Liver (tissue), 8 donors: ENCODE measurements at regions not wholly inside any gene's neighbourhood (a gene's known extent, or its start where the extent isn't known, plus 50 kb on each side); places are given as distances from the start of the nearest gene placed in this dataset.

ENCODE experiments used
- DNase-seq: peaks from one replicate; pipeline ENCODE4 v3.0.0-alpha.2; 2017; ENCODE audit warnings: low spot score
- H3K27ac ChIP-seq, 2 donors: one replicate each; pipeline ENCODE4 v1.7.0; 2013; ENCODE audit warnings: inconsistent platforms in 2 of 2, low read length in 2 of 2, control low read depth in 1 of 2, low read depth in 1 of 2, mild to moderate bottlenecking in 1 of 2
- H3K27me3 ChIP-seq, 4 donors: one replicate each; pipeline versions ENCODE4 v1.6.1 to v1.7.0; 2013; ENCODE audit warnings: low read length in 3 of 4, inconsistent platforms in 1 of 4, mild to moderate bottlenecking in 1 of 4, moderate library complexity in 1 of 4; ENCODE audit not compliant: control insufficient read depth in 4 of 4, insufficient read depth in 4 of 4
- H3K36me3 ChIP-seq, 4 donors: one replicate each; pipeline versions ENCODE4 v1.6.1 to v1.7.0; 2013; ENCODE audit warnings: low read length in 3 of 4, mild to moderate bottlenecking in 3 of 4, low read depth in 1 of 4, moderate library complexity in 1 of 4; ENCODE audit not compliant: control insufficient read depth in 4 of 4, insufficient read depth in 3 of 4
- H3K4me1 ChIP-seq, 4 donors: one replicate each; pipeline versions ENCODE4 v1.6.1 to v1.7.0; 2013; ENCODE audit warnings: low read length in 3 of 4, mild to moderate bottlenecking in 3 of 4, moderate library complexity in 1 of 4; ENCODE audit not compliant: control insufficient read depth in 4 of 4, insufficient read depth in 4 of 4
- H3K4me3 ChIP-seq, 3 donors: one replicate each; pipeline versions ENCODE4 v1.6.1 to v1.7.0; 2013; ENCODE audit warnings: low read length in 3 of 3, control low read depth in 1 of 3, low read depth in 1 of 3, mild to moderate bottlenecking in 1 of 3
- H3K9ac ChIP-seq, 2 donors: one replicate each; pipeline ENCODE4 v1.7.0; 2013; ENCODE audit warnings: low read length in 2 of 2, mild to moderate bottlenecking in 2 of 2, moderate library complexity in 2 of 2, control low read depth in 1 of 2, low read depth in 1 of 2
- H3K9me3 ChIP-seq, 4 donors: one replicate each; pipeline versions ENCODE4 v1.6.1 to v1.7.0; 2013; ENCODE audit warnings: low read length in 3 of 4; ENCODE audit not compliant: control insufficient read depth in 4 of 4
- ATF3 ChIP-seq: IDR thresholded peaks from 2 replicates; pipeline ENCODE4 v1.6.1; 2016; ENCODE audit warnings: antibody characterized with exemption
- CTCF ChIP-seq: fragments of 150-350 bp; IDR thresholded peaks from 2 replicates; pipeline ENCODE4 v1.5.1; 2017; ENCODE audit warnings: improper control_type of control experiment, low read depth, low read length; ENCODE audit not compliant: missing input control
- EGR1 ChIP-seq, 2 donors: IDR thresholded peaks; 2 replicates each; pipeline ENCODE4 v1.6.1; 2016 to 2018; ENCODE audit warnings: antibody characterized with exemption in 2 of 2, low read depth in 2 of 2
- FOXA1 ChIP-seq: IDR thresholded peaks from 2 replicates; pipeline ENCODE4 v1.6.1; 2016; ENCODE audit warnings: antibody characterized with exemption
- FOXA2 ChIP-seq: IDR thresholded peaks from 2 replicates; pipeline ENCODE4 v1.6.1; 2016; ENCODE audit warnings: antibody characterized with exemption
- GABPA ChIP-seq, 2 donors: IDR thresholded peaks in 1 of 2; conservative IDR thresholded peaks in 1 of 2; 2 replicates each; pipeline ENCODE4 v1.6.1; 2016; ENCODE audit warnings: antibody characterized with exemption in 2 of 2, mild to moderate bottlenecking in 1 of 2, moderate library complexity in 1 of 2
- HNF4A ChIP-seq, 2 donors: conservative IDR thresholded peaks; 2 replicates each; pipeline ENCODE4 v1.6.1; 2016; ENCODE audit warnings: antibody characterized with exemption in 2 of 2, mild to moderate bottlenecking in 2 of 2
- HNF4G ChIP-seq: IDR thresholded peaks from 2 replicates; pipeline ENCODE4 v1.6.1; 2016; ENCODE audit warnings: antibody characterized with exemption
- JUND ChIP-seq, 2 donors: IDR thresholded peaks; 2 replicates each; pipeline ENCODE4 v1.6.1; 2016; ENCODE audit warnings: antibody characterized with exemption in 2 of 2
- MAX ChIP-seq: IDR thresholded peaks from 2 replicates; pipeline ENCODE4 v1.6.1; 2016; ENCODE audit warnings: antibody characterized with exemption
- NR2F2 ChIP-seq: IDR thresholded peaks from 2 replicates; pipeline ENCODE4 v1.6.1; 2016; ENCODE audit warnings: antibody characterized with exemption
- RAD21 ChIP-seq, 2 donors: IDR thresholded peaks; 2 replicates each; pipeline ENCODE4 v1.6.1; 2016; ENCODE audit warnings: antibody characterized with exemption in 2 of 2, mild to moderate bottlenecking in 2 of 2
- REST ChIP-seq: IDR thresholded peaks from 2 replicates; pipeline ENCODE4 v1.6.1; 2016; ENCODE audit warnings: antibody characterized with exemption, mild to moderate bottlenecking
- RXRA ChIP-seq, 2 donors: IDR thresholded peaks; 2 replicates each; pipeline ENCODE4 v1.6.1; 2017 to 2018; ENCODE audit warnings: antibody characterized with exemption in 2 of 2, mild to moderate bottlenecking in 1 of 2
- SP1 ChIP-seq: IDR thresholded peaks from 2 replicates; pipeline ENCODE4 v1.6.1; 2018; ENCODE audit warnings: antibody characterized with exemption, mild to moderate bottlenecking
- TAF1 ChIP-seq: conservative IDR thresholded peaks from 2 replicates; pipeline ENCODE4 v1.6.1; 2016; ENCODE audit warnings: antibody characterized with exemption, mild to moderate bottlenecking
- YY1 ChIP-seq: IDR thresholded peaks from 2 replicates; pipeline ENCODE4 v1.6.1; 2016; ENCODE audit warnings: antibody characterized with exemption, mild to moderate bottlenecking
- ZBTB33 ChIP-seq: IDR thresholded peaks from 2 replicates; pipeline ENCODE4 v1.6.1; 2016; ENCODE audit warnings: antibody characterized with exemption
- WGBS: extraction: QIAGEN DNeasy Blood & Tissue Kit; methylation state at CpG from one replicate; pipeline ENCODE4 v1.1.7; 2013; 5-methylcytosine and 5-hydroxymethylcytosine counted together
- donor health status: healthy.
- donor health status: healthy.
- donor health status: healthy.
- donor health status: healthy.
- donor health status: healthy.

GRCh38 chr7:115462301-115463015 is 540.6 kb downstream of the MDFIC start:
- no peak for TF ChIP-seq HNF4G
- no peak for TF ChIP-seq REST
- TF ChIP-seq ZBTB33: no peak
- TF ChIP-seq EGR1 (IDR thresholded peaks at IDR 0.05; ENCODE audit: low read depth in 2 of 2): no peak
- TF ChIP-seq NR2F2: no peak
- no peak for TF ChIP-seq YY1
- TF ChIP-seq TAF1: no peak
- TF ChIP-seq FOXA1: no peak
- no peak for TF ChIP-seq CTCF
- TF ChIP-seq ATF3: no peak
- TF ChIP-seq HNF4A (conservative IDR thresholded peaks at IDR 0.05): no peak
- no peak for TF ChIP-seq SP1
- no peak for TF ChIP-seq MAX
- no peak for TF ChIP-seq RAD21 (IDR thresholded peaks at IDR 0.05)
- TF ChIP-seq RXRA (IDR thresholded peaks at IDR 0.05): no peak
- TF ChIP-seq JUND (IDR thresholded peaks at IDR 0.05): no peak
- TF ChIP-seq FOXA2: no peak
- no peak for TF ChIP-seq GABPA (IDR thresholded peaks at IDR 0.05 in 1 of 2, conservative IDR thresholded peaks at IDR 0.05 in 1 of 2)
- WGBS: 92% methylated on average over 3 of the region's 3 CpGs

More at GRCh38 chr7:115462301-115463015, 540.6 kb downstream of the MDFIC start:
- Histone ChIP-seq H3K4me1 (no peaks in the 10 kb centered on the region), H3K27me3 (peaks cover 0 to 4% (median 0%) of the 10 kb centered on the region in 4 donors), H3K9ac (no peak overlapping the region), H3K27ac (no peak overlapping the region), H3K36me3 (no peaks in the 10 kb centered on the region), H3K9me3 (no peaks in the 10 kb centered on the region), H3K4me3 (no peak overlapping the region)
- no peak for DNase-seq
